T-helper 2 cell (primary cell): ENCODE measurements at regions not wholly inside any gene's neighbourhood (a gene's known extent, or its start where the extent isn't known, plus 50 kb on each side); places are given as distances from the start of the nearest gene placed in this dataset.
"Not testable (repeated sequence)": the region's sequence is repeated elsewhere in the genome, so short reads cannot be mapped to it uniquely, and the experiment has no call there.

Source experiments
- DNase-seq, 5 experiments: peaks; one replicate each; pipeline versions ENCODE4 v3.0.0 to v3.0.0-alpha.2; 2012 to 2022

GRCh38 chr20:1845163-1845523, 50.1 kb upstream of the SIRPA start:
- no peak for DNase-seq

- peak in 1 of 5 experiments; percentile 31 for DNase-seq
These were observed 50.7 kb upstream of the SIRPA start for GRCh38 chr20:1844325-1845162.

GRCh38 chr20:1842281-1842680, 52.9 kb upstream of the SIRPA start:
- DNase-seq: peak in 1 of 5 experiments; percentile 24

GRCh38 chr20:1841554-1842140, 53.6 kb upstream of the SIRPA start:
- no peak for DNase-seq

GRCh38 chr20:1840817-1841553, 54.2 kb upstream of the SIRPA start:
- no peak for DNase-seq

GRCh38 chr20:1839376-1840317, 55.6 kb upstream of the SIRPA start:
- not testable (repeated sequence) for DNase-seq

GRCh38 chr20:1838556-1839279, 56.5 kb upstream of the SIRPA start:
- no peak for DNase-seq

GRCh38 chr20:1835186-1836035, 59.8 kb upstream of the SIRPA start:
- no peak for DNase-seq

GRCh38 chr20:1833728-1834726, 61.2 kb upstream of the SIRPA start:
- DNase-seq: no peak

GRCh38 chr20:1833216-1833615, 62.0 kb upstream of the SIRPA start:
- no peak for DNase-seq

GRCh38 chr20:1832634-1833033, 62.6 kb upstream of the SIRPA start:
- DNase-seq: no peak

- DNase-seq: no peak
These were observed 63.6 kb upstream of the SIRPA start for GRCh38 chr20:1831606-1832005.

GRCh38 chr20:1831096-1831495, 64.1 kb upstream of the SIRPA start:
- no peak for DNase-seq

GRCh38 chr20:1830240-1830639, 65.0 kb upstream of the SIRPA start:
- no peak for DNase-seq

GRCh38 chr20:1829531-1829930, 65.7 kb upstream of the SIRPA start:
- DNase-seq: no peak

GRCh38 chr20:1828786-1829131, 66.4 kb upstream of the SIRPA start:
- DNase-seq: no peak

GRCh38 chr20:1827974-1828785, 67.0 kb upstream of the SIRPA start:
- no peak for DNase-seq

- no peak for DNase-seq
These were observed 67.7 kb upstream of the SIRPA start for GRCh38 chr20:1827510-1827973.
